B cell (primary cell): ENCODE measurements at regions not wholly inside any gene's neighbourhood (a gene's known extent, or its start where the extent isn't known, plus 50 kb on each side); places are given as distances from the start of the nearest gene placed in this dataset.

Experiments
- ATAC-seq: fragments of 200-7000 bp; cut with Tn5 transposase; one replicate; pipeline ENCODE4 v1.10.0; 2021; ENCODE audit warnings: low read depth, mild to moderate bottlenecking, moderate number of reproducible peaks, moderate library complexity
- CTCF ChIA-PET: fragments of 350-600 bp; sonication (Branson Sonifier 250); formaldehyde crosslinking; loops from one replicate; lab custom pipeline; 2021; ENCODE audit warnings: antibody characterized with exemption, inconsistent platforms; lab: Charles Lee
- POLR2A ChIA-PET: fragments of 350-600 bp; sonication (Branson Sonifier 250); formaldehyde crosslinking; loops from one replicate; lab custom pipeline; 2021; ENCODE audit warnings: antibody characterized with exemption; lab: Charles Lee
- DNase-seq: peaks from one replicate; pipeline ENCODE4 v3.0.0; 2013
- H2AFZ ChIP-seq: 2 replicates; pipeline ENCODE4 v1.6.1; 2012; ENCODE audit warnings: mild to moderate bottlenecking, low read depth, low read length; ENCODE audit not compliant: insufficient read depth, poor library complexity, severe bottlenecking
- H3K27ac ChIP-seq, 2 donors: 1 replicate in 1 of 2; 2 replicates in 1 of 2; pipeline ENCODE4 v1.5.1; 2012 to 2013; ENCODE audit warnings: low read length in 2 of 2, mild to moderate bottlenecking in 2 of 2, moderate library complexity in 1 of 2
- H3K27me3 ChIP-seq, 4 experiments: fragments of 200-600 bp in 1 of 4; sonication (generic) in 1 of 4; replicated peaks in 1 of 4; 1 replicate in 2 of 4; 2 replicates in 2 of 4; pipeline versions ENCODE4 v1.6.1 to v1.7.0; 2013 to 2016; ENCODE audit warnings: low read length in 3 of 4, mild to moderate bottlenecking in 2 of 4, mixed read lengths in 1 of 4, moderate library complexity in 1 of 4; ENCODE audit not compliant: insufficient read depth in 4 of 4, control insufficient read depth in 3 of 4; ENCODE audit errors: control extremely low read depth in 1 of 4
- H3K36me3 ChIP-seq, 2 experiments: replicated peaks in 1 of 2; 1 replicate in 1 of 2; 2 replicates in 1 of 2; pipeline versions ENCODE4 v1.6.1 to v1.7.1; 2013; ENCODE audit warnings: low read length in 1 of 2; ENCODE audit not compliant: insufficient read depth in 2 of 2, control insufficient read depth in 1 of 2; ENCODE audit errors: control extremely low read depth in 1 of 2, extremely low read depth in 1 of 2
- H3K4me1 ChIP-seq, 2 donors: fragments of 200-600 bp in 1 of 2; sonication (generic) in 1 of 2; 1 replicate in 1 of 2; 2 replicates in 1 of 2; pipeline versions ENCODE4 v1.5.1 to v1.6.1; 2013 to 2017; ENCODE audit warnings: low read length in 2 of 2; ENCODE audit not compliant: control insufficient read depth in 2 of 2, insufficient read depth in 2 of 2
- H3K4me2 ChIP-seq: replicated peaks from 2 replicates; pipeline ENCODE3; 2012; ENCODE audit warnings: mild to moderate bottlenecking, low read depth, low read length; ENCODE audit not compliant: poor library complexity, severe bottlenecking
- H3K4me3 ChIP-seq, 5 experiments: fragments of 200-600 bp in 1 of 5; sonication (generic) in 1 of 5; 1 replicate in 3 of 5; 2 replicates in 2 of 5; pipeline versions ENCODE4 v1.5.1 to v1.7.0; 2011 to 2016; ENCODE audit warnings: low read length in 4 of 5, mild to moderate bottlenecking in 4 of 5, low read depth in 2 of 5, control low read depth in 1 of 5, moderate library complexity in 1 of 5; ENCODE audit not compliant: insufficient read depth in 1 of 5; ENCODE audit errors: control extremely low read depth in 1 of 5, extremely low read depth in 1 of 5
- H3K79me2 ChIP-seq: fragments of 200-600 bp; sonication (generic); one replicate; pipeline ENCODE4 v1.6.0; 2016; ENCODE audit warnings: low read length; ENCODE audit not compliant: control insufficient read depth, insufficient read depth
- H3K9ac ChIP-seq: fragments of 200-600 bp; sonication (generic); 2 replicates; pipeline ENCODE4 v1.6.1; 2017; ENCODE audit warnings: mild to moderate bottlenecking, low read length, moderate library complexity
- H3K9me3 ChIP-seq, 3 donors: one replicate each; pipeline versions ENCODE4 v1.6.1 to v1.7.1; 2013; ENCODE audit warnings: low read length in 2 of 3; ENCODE audit not compliant: control insufficient read depth in 2 of 3, insufficient read depth in 1 of 3; ENCODE audit errors: control extremely low read depth in 1 of 3
- H4K20me1 ChIP-seq: 2 replicates; pipeline ENCODE4 v1.6.0; 2012; ENCODE audit warnings: mild to moderate bottlenecking, low read length; ENCODE audit not compliant: insufficient read depth, control insufficient read depth, poor library complexity, severe bottlenecking
- H3K27ac Mint-ChIP-seq: one replicate; pipeline ENCODE4 v1.8.0; 2021; ENCODE audit warnings: mixed read lengths
- H3K27me3 Mint-ChIP-seq: one replicate; pipeline ENCODE4 v1.8.0; 2021; ENCODE audit warnings: mixed read lengths
- H3K4me1 Mint-ChIP-seq: one replicate; pipeline ENCODE4 v1.8.0; 2021; ENCODE audit warnings: mixed read lengths
- H3K4me3 Mint-ChIP-seq: one replicate; pipeline ENCODE4 v1.8.0; 2021; ENCODE audit warnings: mixed read lengths
- H3K9me3 Mint-ChIP-seq: one replicate; pipeline ENCODE4 v1.8.0; 2022; ENCODE audit warnings: mixed read lengths; ENCODE audit not compliant: insufficient read depth
- CTCF ChIP-seq: fragments of 200-600 bp; IDR thresholded peaks from one replicate; pipeline ENCODE4 v1.8.0; 2022; ENCODE audit warnings: antibody characterized with exemption, mild to moderate bottlenecking
- EZH2 ChIP-seq: IDR thresholded peaks from 2 replicates; pipeline ENCODE4 v1.6.1; 2012; ENCODE audit warnings: borderline replicate concordance, low read depth, mild to moderate bottlenecking, moderate library complexity, low read length; ENCODE audit not compliant: insufficient read depth, poor library complexity, severe bottlenecking
- WGBS: methylation state at CpG from one replicate; pipeline ENCODE4 v1.1.5; 2013; ENCODE audit warnings: missing lambda C conversion rate; ENCODE audit not compliant: insufficient coverage; 5-methylcytosine and 5-hydroxymethylcytosine counted together
- intact Hi-C: fragments of 100-400 bp; cut with micrococcal nuclease; formaldehyde crosslinking; loops from one replicate; pipeline ENCODE4 v1.10.0; 2022

- Mint-ChIP-seq H3K27me3 (peaks cover 36% of the 10 kb centered on the region), H3K4me3 (no peak overlapping the region), H3K4me1 (peaks cover 1% of the 10 kb centered on the region), H3K9me3 (no peaks in the 10 kb centered on the region), H3K27ac (no peak overlapping the region)
- H3K79me2 ChIP-seq: no peaks in the 10 kb centered on the region
- no peak overlapping the region for H3K9ac ChIP-seq
- peaks cover 0 to 17% (median 8%) of the 10 kb centered on the region in 4 experiments for H3K27me3 ChIP-seq
- ChIA-PET POLR2A (no interaction called here), CTCF (no interaction called here)
- WGBS: 75% methylated on average over 1 of the region's 5 CpGs
- no peak overlapping the region for H3K4me3 ChIP-seq
- TF ChIP-seq CTCF (no peak), EZH2 (no peak)
- no peak for ATAC-seq
- H3K4me1 ChIP-seq: no peaks in the 10 kb centered on the region
- DNase-seq: no peak
- no peaks in the 10 kb centered on the region for H4K20me1 ChIP-seq
- no peaks in the 10 kb centered on the region for H3K9me3 ChIP-seq
- no peak overlapping the region for H3K27ac ChIP-seq
- intact Hi-C loops: no loop called here
- H3K36me3 ChIP-seq: no peaks in the 10 kb centered on the region
- no peak overlapping the region for H3K4me2 ChIP-seq
- no peak overlapping the region for H2AFZ ChIP-seq
Observed at GRCh38 chr2:45141883-45142866, 132.9 kb upstream of the SIX2 start.

GRCh38 chr2:45140675-45141074 is 131.4 kb upstream of the SIX2 start:
- ChIA-PET POLR2A (interaction anchor here (0.7 kb wide), 1 partner anchor 9 kb away, joined by 4 read pairs; no protein-coding TSS in a partner anchor), CTCF (no interaction called here)
- Histone ChIP-seq H3K27ac (no peak overlapping the region), H3K27me3 (peaks cover 0 to 16% (median 8%) of the 10 kb centered on the region in 4 experiments), H3K9ac (no peak overlapping the region), H2AFZ (no peak overlapping the region), H3K4me3 (no peak overlapping the region), H4K20me1 (no peaks in the 10 kb centered on the region), H3K79me2 (no peaks in the 10 kb centered on the region), H3K36me3 (no peaks in the 10 kb centered on the region), H3K4me1 (no peaks in the 10 kb centered on the region), H3K4me2 (no peak overlapping the region), H3K9me3 (no peaks in the 10 kb centered on the region)
- ATAC-seq: no peak
- WGBS: 80% methylated on average over 1 of the region's 3 CpGs
- intact Hi-C loops: no loop called here
- TF ChIP-seq CTCF (no peak), EZH2 (no peak)
- no peaks in the 10 kb centered on the region for H3K9me3 Mint-ChIP-seq
- peaks cover 1% of the 10 kb centered on the region for H3K4me1 Mint-ChIP-seq
- no peak overlapping the region for H3K27ac Mint-ChIP-seq
- peaks cover 22% of the 10 kb centered on the region for H3K27me3 Mint-ChIP-seq
- DNase-seq: no peak
- no peak overlapping the region for H3K4me3 Mint-ChIP-seq
